ENCODE measurements at regions not wholly inside any gene's neighbourhood (a gene's known extent, or its start where the extent isn't known, plus 50 kb on each side); places are given as distances from the start of the nearest gene placed in this dataset.
"Not testable (repeated sequence)": the region's sequence is repeated elsewhere in the genome, so short reads cannot be mapped to it uniquely, and the experiment has no call there.

GRCh38 chr7:29651477-29651876 is 87.8 kb downstream of the PRR15 start:
- DNase-seq (ENCODE audit: low read depth): no peak
- no peak for TF ChIP-seq CTCF (IDR thresholded peaks at IDR 0.05; ENCODE audit: insufficient read depth, low read depth, low read length)
- Histone ChIP-seq H3K36me3 (ENCODE audit: control insufficient read depth, insufficient read depth, low read length) (no peaks in the 10 kb centered on the region), H3K4me3 (ENCODE audit: low read depth, low read length) (no peak overlapping the region), H3K27me3 (ENCODE audit: control insufficient read depth, insufficient read depth, low read length) (no peaks in the 10 kb centered on the region)
- POLR2A ChIA-PET: no interaction called here
- CTCF ChIA-PET: interaction anchor here (0.6 to 1.3 kb wide), 2 partner anchors 9 to 19 kb away, joined by 4 read pairs; no protein-coding TSS in a partner anchor

- ChIA-PET CTCF (no interaction called here), POLR2A (no interaction called here)
- no peak overlapping the region for H3K4me3 ChIP-seq (ENCODE audit: low read depth, low read length)
- no peaks in the 10 kb centered on the region for H3K36me3 ChIP-seq (ENCODE audit: control insufficient read depth, insufficient read depth, low read length)
- no peak for DNase-seq (ENCODE audit: low read depth)
- TF ChIP-seq CTCF (IDR thresholded peaks at IDR 0.05; ENCODE audit: insufficient read depth, low read depth, low read length): no peak
- no peaks in the 10 kb centered on the region for H3K27me3 ChIP-seq (ENCODE audit: control insufficient read depth, insufficient read depth, low read length)
These were observed 88.9 kb downstream of the PRR15 start for GRCh38 chr7:29652556-29652955.

DNA sequence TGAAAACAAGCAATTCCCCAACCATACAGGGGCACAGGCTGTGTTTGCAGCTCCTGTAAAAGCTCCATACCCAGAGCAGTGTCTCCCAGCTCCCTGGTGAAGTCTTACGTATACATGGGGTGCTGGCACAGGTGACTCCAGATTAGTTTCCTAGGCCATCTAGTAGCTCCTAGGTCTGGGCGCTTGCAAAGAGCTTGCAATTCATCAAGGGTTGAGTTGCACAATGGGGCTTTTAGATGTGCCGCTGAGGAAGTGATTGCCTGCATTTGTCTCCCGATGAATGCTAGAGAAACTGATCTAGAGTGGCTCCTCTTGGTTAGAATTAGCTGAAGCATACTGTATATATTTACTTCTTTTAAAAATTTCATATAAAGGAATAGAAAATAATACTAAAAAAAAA is 90.7 kb downstream of the PRR15 start:
- POLR2A ChIA-PET; H3K4me3 ChIP-seq (ENCODE audit: low read depth, low read length); H3K36me3 ChIP-seq (ENCODE audit: control insufficient read depth, insufficient read depth, low read length); DNase-seq (ENCODE audit: low read depth); H3K27me3 ChIP-seq (ENCODE audit: control insufficient read depth, insufficient read depth, low read length): not testable (repeated sequence)
- CTCF ChIA-PET: interaction anchor here (0.9 to 1.2 kb wide), 2 partner anchors 19 to 46 kb away, joined by 3 read pairs; no protein-coding TSS in a partner anchor

GRCh38 chr7:29657288-29657687 is 93.7 kb downstream of the PRR15 start:
- no peak overlapping the region for H3K4me3 ChIP-seq (ENCODE audit: low read depth, low read length)
- no peaks in the 10 kb centered on the region for H3K36me3 ChIP-seq (ENCODE audit: control insufficient read depth, insufficient read depth, low read length)
- DNase-seq (ENCODE audit: low read depth): no peak
- no peak for TF ChIP-seq CTCF (IDR thresholded peaks at IDR 0.05; ENCODE audit: insufficient read depth, low read depth, low read length)
- CTCF ChIA-PET: no interaction called here
- POLR2A ChIA-PET: no interaction called here
- H3K27me3 ChIP-seq (ENCODE audit: control insufficient read depth, insufficient read depth, low read length): no peaks in the 10 kb centered on the region

DNA sequence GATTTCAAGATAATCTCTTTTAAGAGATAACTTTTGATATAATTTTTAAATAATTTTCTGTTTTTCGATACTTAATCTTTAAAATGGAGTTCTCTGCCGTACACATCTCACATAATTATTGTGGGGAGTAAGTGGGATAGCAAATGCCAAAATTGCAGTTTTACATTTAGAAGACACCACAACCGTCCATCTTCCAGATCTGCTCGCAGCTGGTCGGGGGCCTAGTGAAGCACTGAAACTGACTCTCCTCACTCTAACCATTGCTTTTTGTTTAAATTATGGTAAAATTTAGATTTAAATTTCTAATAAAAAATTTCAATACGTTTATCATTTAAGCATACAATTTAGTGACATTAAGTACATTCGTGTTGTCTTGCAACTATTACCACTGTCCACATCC is 94.2 kb downstream of the PRR15 start:
- Histone ChIP-seq H3K27me3 (ENCODE audit: control insufficient read depth, insufficient read depth, low read length) (no peaks in the 10 kb centered on the region), H3K4me3 (ENCODE audit: low read depth, low read length) (no peak overlapping the region), H3K36me3 (ENCODE audit: control insufficient read depth, insufficient read depth, low read length) (no peaks in the 10 kb centered on the region)
- DNase-seq (ENCODE audit: low read depth): no peak
- no peak for TF ChIP-seq CTCF (IDR thresholded peaks at IDR 0.05; ENCODE audit: insufficient read depth, low read depth, low read length)
- CTCF ChIA-PET: no interaction called here
- POLR2A ChIA-PET: no interaction called here

GRCh38 chr7:29659213-29659612 is 95.6 kb downstream of the PRR15 start:
- POLR2A ChIA-PET; H3K36me3 ChIP-seq (ENCODE audit: control insufficient read depth, insufficient read depth, low read length); CTCF ChIA-PET; DNase-seq (ENCODE audit: low read depth); H3K4me3 ChIP-seq (ENCODE audit: low read depth, low read length); H3K27me3 ChIP-seq (ENCODE audit: control insufficient read depth, insufficient read depth, low read length): not testable (repeated sequence)

- CTCF ChIA-PET; DNase-seq (ENCODE audit: low read depth); POLR2A ChIA-PET; H3K36me3 ChIP-seq (ENCODE audit: control insufficient read depth, insufficient read depth, low read length); H3K4me3 ChIP-seq (ENCODE audit: low read depth, low read length); H3K27me3 ChIP-seq (ENCODE audit: control insufficient read depth, insufficient read depth, low read length): not testable (repeated sequence)
These were observed 99.3 kb downstream of the PRR15 start for GRCh38 chr7:29662899-29663298.

- H3K4me3 ChIP-seq (ENCODE audit: low read depth, low read length); H3K27me3 ChIP-seq (ENCODE audit: control insufficient read depth, insufficient read depth, low read length); DNase-seq (ENCODE audit: low read depth); CTCF ChIA-PET; POLR2A ChIA-PET; H3K36me3 ChIP-seq (ENCODE audit: control insufficient read depth, insufficient read depth, low read length): not testable (repeated sequence)
These were observed 101.4 kb downstream of the PRR15 start for GRCh38 chr7:29664999-29665398.

DNA sequence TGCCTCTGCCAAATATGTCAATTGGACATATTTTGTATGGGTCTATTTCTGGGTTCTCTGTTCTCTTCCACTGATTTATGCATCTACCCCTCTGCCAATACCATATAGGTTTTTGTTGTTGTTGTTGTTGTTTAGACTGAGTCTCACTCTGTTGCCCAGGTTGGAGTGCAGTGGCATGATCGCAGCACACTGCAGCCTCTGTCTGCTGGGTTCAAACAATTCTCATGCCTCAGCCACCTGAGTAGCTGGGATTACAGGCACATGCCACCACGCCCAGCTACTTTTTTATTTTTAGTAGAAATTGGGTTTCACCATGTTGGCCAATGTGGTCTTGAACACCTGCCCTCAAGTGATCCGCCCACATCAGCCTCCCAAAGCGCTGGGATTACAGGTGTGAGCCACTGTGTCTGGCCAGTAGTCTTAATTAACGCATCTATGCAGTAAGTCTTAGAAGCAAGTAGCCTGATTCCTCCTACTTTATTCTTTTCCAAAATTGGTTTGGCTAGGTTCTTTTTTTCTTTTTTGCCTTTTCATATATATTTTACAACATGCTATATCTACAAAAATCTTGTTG is 103.5 kb downstream of the PRR15 start:
- H3K36me3 ChIP-seq (ENCODE audit: control insufficient read depth, insufficient read depth, low read length); DNase-seq (ENCODE audit: low read depth); POLR2A ChIA-PET; CTCF ChIA-PET; H3K4me3 ChIP-seq (ENCODE audit: low read depth, low read length); H3K27me3 ChIP-seq (ENCODE audit: control insufficient read depth, insufficient read depth, low read length): not testable (repeated sequence)

DNA sequence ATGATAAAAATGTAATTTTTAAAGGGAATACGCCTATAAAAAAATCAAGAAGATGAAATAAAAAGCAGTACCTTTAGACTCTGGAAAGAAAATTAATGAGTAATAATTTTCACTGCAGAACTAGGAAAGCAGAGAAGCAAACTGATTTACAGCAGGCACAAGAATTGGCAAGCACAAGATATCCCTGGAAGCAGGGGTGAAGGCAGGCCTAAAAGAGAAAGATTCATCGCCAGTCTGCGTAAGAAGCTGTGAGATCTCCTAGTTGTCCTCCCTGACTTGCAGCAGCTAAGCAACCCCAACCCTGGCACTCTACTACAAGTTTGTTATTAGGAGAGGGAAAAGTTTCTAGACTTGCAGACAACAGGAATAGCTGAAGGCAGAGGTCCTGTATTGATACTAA is 107.7 kb downstream of the PRR15 start:
- DNase-seq (ENCODE audit: low read depth); POLR2A ChIA-PET; H3K36me3 ChIP-seq (ENCODE audit: control insufficient read depth, insufficient read depth, low read length); CTCF ChIA-PET; H3K4me3 ChIP-seq (ENCODE audit: low read depth, low read length); H3K27me3 ChIP-seq (ENCODE audit: control insufficient read depth, insufficient read depth, low read length): not testable (repeated sequence)

All from BJ (cell line).